ENCODE measurements at regions not wholly inside any gene's neighbourhood (a gene's known extent, or its start where the extent isn't known, plus 50 kb on each side); places are given as distances from the start of the nearest gene placed in this dataset.

DNA sequence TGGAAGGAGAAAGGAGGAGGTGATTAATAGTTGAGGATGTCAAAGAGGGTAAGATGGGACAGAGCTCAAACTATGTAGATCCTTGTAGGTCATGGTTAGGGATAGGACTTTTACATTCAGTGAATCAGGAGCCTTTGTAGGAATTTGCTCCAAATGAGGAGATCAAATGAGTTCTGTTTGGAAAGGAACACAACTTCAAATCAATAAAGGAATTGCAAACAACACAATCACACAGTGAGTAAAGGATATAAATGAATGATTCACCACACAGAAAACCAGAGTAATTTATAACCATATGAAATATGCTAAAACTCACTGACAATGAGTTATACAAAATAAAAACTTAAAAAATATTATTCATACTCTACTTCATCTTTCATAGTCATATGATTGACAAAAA lies 480.8 kb upstream of the EPHA7 start:
- Histone ChIP-seq H3K27me3 (ENCODE audit: control insufficient read depth, insufficient read depth, low read length) (no peaks in the 10 kb centered on the region), H3K36me3 (ENCODE audit: control insufficient read depth, insufficient read depth, low read length) (no peaks in the 10 kb centered on the region), H3K4me3 (ENCODE audit: low read depth, low read length) (no peak overlapping the region)
- TF ChIP-seq, protein P1, sequence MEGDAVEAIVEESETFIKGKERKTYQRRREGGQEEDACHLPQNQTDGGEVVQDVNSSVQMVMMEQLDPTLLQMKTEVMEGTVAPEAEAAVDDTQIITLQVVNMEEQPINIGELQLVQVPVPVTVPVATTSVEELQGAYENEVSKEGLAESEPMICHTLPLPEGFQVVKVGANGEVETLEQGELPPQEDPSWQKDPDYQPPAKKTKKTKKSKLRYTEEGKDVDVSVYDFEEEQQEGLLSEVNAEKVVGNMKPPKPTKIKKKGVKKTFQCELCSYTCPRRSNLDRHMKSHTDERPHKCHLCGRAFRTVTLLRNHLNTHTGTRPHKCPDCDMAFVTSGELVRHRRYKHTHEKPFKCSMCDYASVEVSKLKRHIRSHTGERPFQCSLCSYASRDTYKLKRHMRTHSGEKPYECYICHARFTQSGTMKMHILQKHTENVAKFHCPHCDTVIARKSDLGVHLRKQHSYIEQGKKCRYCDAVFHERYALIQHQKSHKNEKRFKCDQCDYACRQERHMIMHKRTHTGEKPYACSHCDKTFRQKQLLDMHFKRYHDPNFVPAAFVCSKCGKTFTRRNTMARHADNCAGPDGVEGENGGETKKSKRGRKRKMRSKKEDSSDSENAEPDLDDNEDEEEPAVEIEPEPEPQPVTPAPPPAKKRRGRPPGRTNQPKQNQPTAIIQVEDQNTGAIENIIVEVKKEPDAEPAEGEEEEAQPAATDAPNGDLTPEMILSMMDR (IDR thresholded peaks at IDR 0.05; ENCODE audit: insufficient read depth, low read depth, low read length) = no peak
- CTCF ChIA-PET = no interaction called here
- no peak for DNase-seq (ENCODE audit: low read depth)
- POLR2A ChIA-PET = no interaction called here

DNA sequence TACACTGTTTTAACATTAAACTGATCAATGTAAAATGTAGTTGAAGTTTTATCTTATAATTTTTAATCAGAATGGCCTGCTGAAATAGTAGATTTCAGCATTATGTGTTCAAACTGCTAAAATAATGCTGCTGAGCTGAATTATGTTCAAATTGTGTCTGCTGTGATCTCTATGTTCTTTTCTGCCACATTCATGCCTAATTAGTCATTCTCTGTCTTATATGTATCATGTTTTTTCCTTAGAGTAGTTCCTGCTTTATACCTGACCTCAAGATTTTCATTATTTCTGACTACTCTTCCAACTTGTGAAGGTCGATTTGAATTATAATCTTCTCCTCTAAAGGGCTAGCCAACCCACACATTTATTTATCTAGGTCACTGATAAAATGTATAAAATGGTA lies 476.7 kb upstream of the EPHA7 start:
- no peaks in the 10 kb centered on the region for H3K27me3 ChIP-seq (ENCODE audit: control insufficient read depth, insufficient read depth, low read length)
- no peak for DNase-seq (ENCODE audit: low read depth)
- no peaks in the 10 kb centered on the region for H3K36me3 ChIP-seq (ENCODE audit: control insufficient read depth, insufficient read depth, low read length)
- TF ChIP-seq, protein P1 (IDR thresholded peaks at IDR 0.05; ENCODE audit: insufficient read depth, low read depth, low read length) = no peak
- POLR2A ChIA-PET = no interaction called here
- CTCF ChIA-PET = no interaction called here
- H3K4me3 ChIP-seq (ENCODE audit: low read depth, low read length) = no peak overlapping the region

DNA sequence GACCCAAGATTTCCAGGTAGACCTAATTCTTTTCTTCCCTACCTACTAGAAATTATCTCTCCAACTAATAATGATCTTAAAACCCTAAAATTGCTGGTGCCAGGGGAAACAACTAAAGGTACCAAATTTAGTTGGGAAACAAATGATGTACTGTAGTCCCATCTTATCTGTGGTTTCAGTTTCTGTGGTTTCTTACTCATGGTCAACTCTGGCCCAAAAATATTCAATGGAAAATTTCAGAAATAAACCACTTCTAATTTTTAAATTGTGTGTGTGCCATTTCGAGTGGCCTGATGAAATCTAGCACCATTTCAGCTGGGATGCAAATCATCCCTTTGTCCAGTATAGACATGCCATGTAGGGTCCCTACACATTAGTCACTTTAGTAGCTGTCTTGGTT lies 475.2 kb upstream of the EPHA7 start:
- CTCF ChIA-PET = no interaction called here
- Histone ChIP-seq H3K36me3 (ENCODE audit: control insufficient read depth, insufficient read depth, low read length) (no peaks in the 10 kb centered on the region), H3K27me3 (ENCODE audit: control insufficient read depth, insufficient read depth, low read length) (no peaks in the 10 kb centered on the region), H3K4me3 (ENCODE audit: low read depth, low read length) (no peak overlapping the region)
- no peak for DNase-seq (ENCODE audit: low read depth)
- TF ChIP-seq, protein P1 (IDR thresholded peaks at IDR 0.05; ENCODE audit: insufficient read depth, low read depth, low read length) = no peak
- POLR2A ChIA-PET = no interaction called here

DNA sequence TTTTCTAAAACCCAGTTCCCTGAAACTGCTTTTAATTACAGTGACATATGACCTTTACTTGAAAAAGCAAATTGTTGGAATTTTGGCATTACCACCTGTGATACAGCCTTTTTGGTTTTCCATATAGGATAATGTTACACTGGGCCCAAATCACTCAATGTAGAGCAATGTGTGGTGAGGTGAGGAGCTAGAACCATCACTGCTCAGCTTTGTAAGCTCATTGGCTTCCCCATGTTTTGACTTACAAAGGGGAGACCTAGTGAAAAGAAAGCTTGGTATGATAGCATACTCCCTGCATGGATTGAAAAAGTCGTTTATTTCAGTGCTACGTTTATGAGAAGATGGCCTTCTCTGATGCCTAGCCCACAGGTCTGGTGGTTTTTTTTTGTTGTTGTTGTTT lies 470.4 kb upstream of the EPHA7 start:
- Histone ChIP-seq H3K36me3 (ENCODE audit: control insufficient read depth, insufficient read depth, low read length) (no peaks in the 10 kb centered on the region), H3K4me3 (ENCODE audit: low read depth, low read length) (no peak overlapping the region), H3K27me3 (ENCODE audit: control insufficient read depth, insufficient read depth, low read length) (no peaks in the 10 kb centered on the region)
- DNase-seq (ENCODE audit: low read depth) = no peak
- ChIA-PET CTCF (no interaction called here), POLR2A (no interaction called here)
- TF ChIP-seq, protein P1 (IDR thresholded peaks at IDR 0.05; ENCODE audit: insufficient read depth, low read depth, low read length) = no peak

DNA sequence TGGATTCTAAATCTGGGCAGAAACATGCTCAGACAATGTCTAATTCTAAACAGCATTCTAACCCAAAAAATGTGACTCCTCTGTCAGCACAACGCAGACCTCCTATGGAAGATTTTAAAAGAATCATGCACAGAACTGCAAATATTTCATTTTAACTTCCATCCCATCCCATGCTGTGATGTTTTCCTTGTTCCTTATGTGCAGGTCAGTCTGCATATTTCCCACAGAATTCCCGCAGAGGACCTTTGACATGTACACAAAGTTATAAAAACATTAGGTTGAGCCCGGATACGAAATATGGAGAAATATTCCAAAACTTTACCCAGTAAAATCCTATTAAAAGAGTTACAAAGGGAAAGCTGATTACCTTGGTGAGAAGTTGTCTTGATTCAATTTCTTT lies 467.1 kb upstream of the EPHA7 start:
- no peak for DNase-seq (ENCODE audit: low read depth)
- POLR2A ChIA-PET = no interaction called here
- CTCF ChIA-PET = interaction anchor here (0.5 to 0.6 kb wide), 2 partner anchors 30 to 384 kb away, joined by 3 to 4 read pairs; no protein-coding TSS in a partner anchor
- no peak overlapping the region for H3K4me3 ChIP-seq (ENCODE audit: low read depth, low read length)
- no peaks in the 10 kb centered on the region for H3K27me3 ChIP-seq (ENCODE audit: control insufficient read depth, insufficient read depth, low read length)
- TF ChIP-seq, protein P1 (IDR thresholded peaks at IDR 0.05; ENCODE audit: insufficient read depth, low read depth, low read length) = no peak
- no peaks in the 10 kb centered on the region for H3K36me3 ChIP-seq (ENCODE audit: control insufficient read depth, insufficient read depth, low read length)

Measured in BJ (cell line).